Peyer's patch (tissue), 4 donors: ENCODE measurements at regions not wholly inside any gene's neighbourhood (a gene's known extent, or its start where the extent isn't known, plus 50 kb on each side); places are given as distances from the start of the nearest gene placed in this dataset.

ENCODE experiments used
- DNase-seq, 3 donors: peaks; one replicate each; pipeline ENCODE4 v3.0.0-alpha.2; 2017 to 2019
- H3K27ac ChIP-seq, 4 donors: fragments of 200-600 bp; sonication (generic); one replicate each; pipeline ENCODE4 v1.5.1; 2016 to 2019
- H3K27me3 ChIP-seq, 2 donors: fragments of 200-600 bp; sonication (generic); one replicate each; pipeline ENCODE4 v1.5.1; 2019
- H3K36me3 ChIP-seq, 3 donors: fragments of 200-600 bp; sonication (generic); one replicate each; pipeline ENCODE4 v1.5.1; 2016 to 2019
- H3K4me1 ChIP-seq, 4 donors: fragments of 200-600 bp; sonication (generic); one replicate each; pipeline ENCODE4 v1.5.1; 2016 to 2019
- H3K4me3 ChIP-seq, 4 donors: fragments of 200-600 bp; sonication (generic); 1 replicate in 3 of 4; 2 replicates in 1 of 4; pipeline ENCODE4 v1.5.1; 2016 to 2019; ENCODE audit warnings: mild to moderate bottlenecking in 1 of 4
- H3K9me3 ChIP-seq, 4 donors: fragments of 200-600 bp; sonication (generic); one replicate each; pipeline ENCODE4 v1.5.1; 2016 to 2019; ENCODE audit warnings: mild to moderate bottlenecking in 1 of 4
- CTCF ChIP-seq, 6 experiments: fragments of 450-650 bp in 4 of 6; fragments of 200-600 bp in 2 of 6; sonication (generic) in 1 of 6; IDR thresholded peaks; one replicate each; pipeline ENCODE4 v1.5.1; 2017 to 2019; ENCODE audit warnings: antibody characterized with exemption in 6 of 6, mild to moderate bottlenecking in 3 of 6, moderate library complexity in 1 of 6
- POLR2A ChIP-seq, 2 donors: fragments of 450-650 bp; IDR thresholded peaks; one replicate each; pipeline ENCODE4 v1.5.1; 2017; ENCODE audit warnings: antibody characterized with exemption in 2 of 2, mild to moderate bottlenecking in 2 of 2, moderate library complexity in 2 of 2

- Histone ChIP-seq H3K27me3 (no peaks in the 10 kb centered on the region), H3K4me1 (no peaks in the 10 kb centered on the region), H3K4me3 (no peak overlapping the region), H3K36me3 (no peaks in the 10 kb centered on the region), H3K9me3 (no peaks in the 10 kb centered on the region), H3K27ac (no peak overlapping the region)
- no peak for DNase-seq
- TF ChIP-seq CTCF (IDR thresholded peaks at IDR 0.05) (no peak), POLR2A (IDR thresholded peaks at IDR 0.05) (no peak)
Measured at GRCh38 chr3:161766331-161766730, 269.7 kb downstream of the OTOL1 start.

GRCh38 chr3:161770484-161771386, 274.1 kb downstream of the OTOL1 start:
- TF ChIP-seq POLR2A (IDR thresholded peaks at IDR 0.05): no peak

GRCh38 chr3:161781381-161781780, 284.8 kb downstream of the OTOL1 start:
- DNase-seq: no peak
- Histone ChIP-seq H3K4me1 (no peaks in the 10 kb centered on the region), H3K36me3 (no peaks in the 10 kb centered on the region), H3K9me3 (no peaks in the 10 kb centered on the region), H3K4me3 (no peak overlapping the region), H3K27ac (no peak overlapping the region), H3K27me3 (no peaks in the 10 kb centered on the region)
- no peak for TF ChIP-seq CTCF (IDR thresholded peaks at IDR 0.05)
- TF ChIP-seq POLR2A (IDR thresholded peaks at IDR 0.05): no peak

More at GRCh38 chr3:161770484-161771386, 274.1 kb downstream of the OTOL1 start:
- H3K4me3 ChIP-seq: no peak overlapping the region
- H3K9me3 ChIP-seq: no peaks in the 10 kb centered on the region
- H3K4me1 ChIP-seq: no peaks in the 10 kb centered on the region
- no peak for DNase-seq
- H3K36me3 ChIP-seq: no peaks in the 10 kb centered on the region
- H3K27ac ChIP-seq: no peak overlapping the region
- no peaks in the 10 kb centered on the region for H3K27me3 ChIP-seq

DNA sequence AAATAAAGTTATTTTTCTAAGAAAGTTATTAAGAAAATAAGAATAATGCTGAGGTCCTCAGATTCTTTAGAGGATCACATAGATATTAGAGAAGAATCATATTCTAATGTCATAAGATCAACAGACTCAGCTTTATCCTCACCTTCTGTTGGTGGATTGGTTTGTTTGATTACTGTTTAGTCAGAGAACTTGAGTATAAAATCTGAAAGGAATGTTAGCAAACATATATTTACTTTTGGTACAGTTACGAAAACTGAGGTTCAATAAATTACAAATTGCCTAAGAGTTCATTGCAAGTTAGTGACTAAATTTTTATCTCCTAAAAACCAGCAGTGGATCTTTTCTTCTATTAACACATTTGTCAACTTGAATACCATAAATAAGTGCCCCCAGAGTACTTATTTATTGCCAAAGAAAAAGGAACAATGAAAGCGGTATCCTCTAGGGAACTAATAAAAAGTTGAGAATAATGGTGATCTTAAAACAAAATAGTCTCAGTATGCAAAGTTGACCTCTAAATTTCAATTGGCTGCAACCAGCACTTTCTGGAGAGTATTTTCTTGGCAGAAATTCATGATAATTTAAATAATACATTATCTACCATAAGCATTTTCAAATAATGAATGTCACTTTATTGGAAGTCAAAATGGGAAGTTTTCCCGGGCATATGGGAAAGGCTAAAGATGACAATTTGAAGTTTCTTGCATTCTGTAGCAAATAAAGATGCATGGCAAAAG, 296.8 kb downstream of the OTOL1 start:
- no peaks in the 10 kb centered on the region for H3K36me3 ChIP-seq
- no peaks in the 10 kb centered on the region for H3K4me1 ChIP-seq
- H3K4me3 ChIP-seq: no peak overlapping the region
- TF ChIP-seq CTCF (IDR thresholded peaks at IDR 0.05) (no peak), POLR2A (IDR thresholded peaks at IDR 0.05) (no peak)
- DNase-seq: no peak
- no peak overlapping the region for H3K27ac ChIP-seq
- H3K9me3 ChIP-seq: no peaks in the 10 kb centered on the region
- no peaks in the 10 kb centered on the region for H3K27me3 ChIP-seq

DNA sequence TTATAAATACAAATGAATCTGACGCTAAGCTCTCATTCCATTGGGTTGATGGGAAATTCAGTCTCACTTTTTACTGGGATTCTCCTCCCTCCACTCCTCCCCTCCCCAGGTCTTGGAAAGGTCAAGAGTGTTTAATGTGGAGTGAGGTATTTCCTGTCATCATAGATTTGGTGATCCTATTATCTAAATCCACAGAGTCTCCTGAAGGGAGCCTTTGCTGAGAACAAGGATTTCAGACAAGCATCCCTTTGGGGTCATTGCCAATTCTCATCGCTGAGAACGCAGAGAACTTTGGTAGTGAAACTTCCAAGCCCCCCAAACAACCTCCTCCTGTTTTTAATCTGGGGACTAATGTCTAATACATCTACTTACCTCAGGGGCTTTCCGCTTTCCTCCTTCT, 297.9 kb downstream of the OTOL1 start:
- Histone ChIP-seq H3K4me3 (no peak overlapping the region), H3K27me3 (no peaks in the 10 kb centered on the region), H3K27ac (no peak overlapping the region), H3K36me3 (no peaks in the 10 kb centered on the region), H3K4me1 (no peaks in the 10 kb centered on the region), H3K9me3 (no peaks in the 10 kb centered on the region)
- no peak for DNase-seq
- TF ChIP-seq POLR2A (IDR thresholded peaks at IDR 0.05) (no peak), CTCF (IDR thresholded peaks at IDR 0.05) (no peak)

- no peaks in the 10 kb centered on the region for H3K9me3 ChIP-seq
- no peak overlapping the region for H3K27ac ChIP-seq
- no peak for DNase-seq
- no peaks in the 10 kb centered on the region for H3K4me1 ChIP-seq
- no peaks in the 10 kb centered on the region for H3K27me3 ChIP-seq
- H3K36me3 ChIP-seq: no peaks in the 10 kb centered on the region
- H3K4me3 ChIP-seq: no peak overlapping the region
- TF ChIP-seq POLR2A (IDR thresholded peaks at IDR 0.05): no peak
- no peak for TF ChIP-seq CTCF (IDR thresholded peaks at IDR 0.05)
Measured at GRCh38 chr3:161796312-161796711, 299.7 kb downstream of the OTOL1 start.
